Endothelial cell of hepatic sinusoid (primary cell): ENCODE measurements at regions not wholly inside any gene's neighbourhood (a gene's known extent, or its start where the extent isn't known, plus 50 kb on each side); places are given as distances from the start of the nearest gene placed in this dataset.
"Not testable (repeated sequence)": the region's sequence is repeated elsewhere in the genome, so short reads cannot be mapped to it uniquely, and the experiment has no call there.

Experiments used
- in situ Hi-C: cut with HindIII; loops from 2 replicates; pipeline ENCODE4 v1.10.0; 2017; ENCODE audit warnings: low sequenced_read_pairs

- in situ Hi-C loops = loop anchor here (5.0 kb wide), 1 partner anchor 63 kb away; no protein-coding TSS in a partner anchor
Measured at GRCh38 chr12:78269620-78270019, 438.9 kb downstream of the NAV3 start.

- in situ Hi-C loops = no loop called here
Measured at GRCh38 chr12:78271546-78271945, 440.9 kb downstream of the NAV3 start.

- in situ Hi-C loops = no loop called here
Measured at GRCh38 chr12:78275886-78276285, 445.2 kb downstream of the NAV3 start.

- in situ Hi-C loops = no loop called here
Measured at GRCh38 chr12:78278706-78279190, 448.1 kb downstream of the NAV3 start.

GRCh38 chr12:78279567-78279966, 448.9 kb downstream of the NAV3 start:
- in situ Hi-C loops = no loop called here

GRCh38 chr12:78281102-78281501, 450.4 kb downstream of the NAV3 start:
- in situ Hi-C loops = not testable (repeated sequence)

- in situ Hi-C loops = no loop called here
Measured at GRCh38 chr12:78284417-78284816, 453.7 kb downstream of the NAV3 start.

- in situ Hi-C loops = no loop called here
Measured at GRCh38 chr12:78290606-78291345, 460.1 kb downstream of the NAV3 start.

GRCh38 chr12:78293059-78293686, 462.5 kb downstream of the NAV3 start:
- in situ Hi-C loops = no loop called here

- in situ Hi-C loops = not testable (repeated sequence)
Measured at GRCh38 chr12:78301282-78301681, 470.6 kb downstream of the NAV3 start.

GRCh38 chr12:78305808-78306207, 475.1 kb downstream of the NAV3 start:
- in situ Hi-C loops = no loop called here

GRCh38 chr12:78306236-78306635, 475.5 kb downstream of the NAV3 start:
- in situ Hi-C loops = no loop called here

- in situ Hi-C loops = no loop called here
Measured at GRCh38 chr12:78308701-78309100, 478.0 kb downstream of the NAV3 start.

GRCh38 chr12:78315028-78315427, 484.3 kb downstream of the NAV3 start:
- in situ Hi-C loops = no loop called here

GRCh38 chr12:78316136-78316535, 485.4 kb downstream of the NAV3 start:
- in situ Hi-C loops = no loop called here

GRCh38 chr12:78316631-78317468, 486.2 kb downstream of the NAV3 start:
- in situ Hi-C loops = no loop called here

GRCh38 chr12:78321696-78322095, 491.0 kb downstream of the NAV3 start:
- in situ Hi-C loops = no loop called here

GRCh38 chr12:78323226-78323625, 492.5 kb downstream of the NAV3 start:
- in situ Hi-C loops = no loop called here

GRCh38 chr12:78324234-78324633, 493.5 kb downstream of the NAV3 start:
- in situ Hi-C loops = no loop called here

- in situ Hi-C loops = no loop called here
Measured at GRCh38 chr12:78328524-78328923, 497.8 kb downstream of the NAV3 start.

- in situ Hi-C loops = loop anchor here (5.0 kb wide), 1 partner anchor 63 kb away; no protein-coding TSS in a partner anchor
Measured at GRCh38 chr12:78330131-78330530, 499.4 kb downstream of the NAV3 start.
